ENCODE measurements at regions not wholly inside any gene's neighbourhood (a gene's known extent, or its start where the extent isn't known, plus 50 kb on each side); places are given as distances from the start of the nearest gene placed in this dataset.

DNA sequence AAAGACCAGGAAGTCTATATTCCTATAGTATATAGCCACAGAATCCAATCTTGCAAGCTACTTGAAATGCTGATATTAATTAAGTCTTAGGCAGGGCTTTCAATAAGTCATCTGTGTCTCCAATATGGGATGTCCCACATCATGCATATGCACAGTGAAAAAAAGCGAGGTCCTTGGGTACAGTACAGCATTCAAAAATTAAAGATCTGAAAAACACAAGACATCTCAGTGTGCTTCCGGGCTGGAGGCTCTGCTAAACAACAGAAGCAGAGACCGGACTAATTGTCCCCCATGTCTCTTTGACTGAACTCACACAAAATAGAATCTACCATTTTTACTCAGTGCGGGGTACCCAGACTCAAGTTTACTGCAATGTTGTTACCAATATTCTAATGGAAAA is 156.0 kb downstream of the DAD1 start:
- TF ChIP-seq EP300 (IDR thresholded peaks at IDR 0.05) (no peak), CTCF (IDR thresholded peaks at IDR 0.05) (no peak)
